ENCODE measurements at regions not wholly inside any gene's neighbourhood (a gene's known extent, or its start where the extent isn't known, plus 50 kb on each side); places are given as distances from the start of the nearest gene placed in this dataset.

DNA sequence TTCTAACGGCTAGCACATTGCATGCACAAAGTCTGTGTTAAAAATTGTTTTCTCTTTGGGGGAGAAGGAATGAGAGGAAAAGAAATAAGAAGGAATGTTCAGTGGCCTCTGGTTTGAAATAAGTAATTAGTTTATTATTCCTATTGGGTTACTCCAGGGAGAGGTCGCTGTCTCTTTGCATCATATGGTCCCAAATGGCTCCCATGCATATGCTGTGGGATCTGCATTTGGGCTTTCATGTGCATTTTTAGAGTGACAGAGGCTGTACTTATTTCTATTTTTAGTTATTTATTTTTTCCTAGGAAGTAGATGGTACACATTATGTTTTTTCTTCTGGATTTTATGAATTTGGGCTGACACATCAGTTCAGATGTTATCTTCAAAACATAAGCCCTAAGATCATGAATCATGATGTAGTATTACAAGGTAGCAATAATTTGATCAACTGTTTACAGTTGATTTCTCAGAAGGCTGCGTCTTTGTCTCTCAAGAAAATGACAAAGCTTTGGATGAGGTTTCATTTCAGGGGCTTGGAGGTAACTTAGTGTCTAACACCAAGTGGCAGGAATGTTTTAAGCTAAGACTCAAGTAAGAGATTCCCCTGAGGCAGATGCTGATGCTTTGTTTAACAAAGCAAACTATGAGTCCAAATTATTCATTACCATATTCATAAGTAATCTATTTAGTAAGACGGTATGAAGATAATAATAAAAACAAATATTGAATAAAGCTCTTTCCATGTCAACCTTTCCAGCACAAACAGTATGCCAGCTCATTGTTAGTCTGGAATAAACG is 247.7 kb downstream of the NSUN3 start:
- CTCF ChIA-PET = no interaction called here
- Mint-ChIP-seq H3K27ac (no peak overlapping the region), H3K4me3 (no peak overlapping the region), H3K4me1 (no peaks in the 10 kb centered on the region), H3K9me3 (no peaks in the 10 kb centered on the region), H3K36me3 (ENCODE audit: low read depth) (no peaks in the 10 kb centered on the region), H3K27me3 (no peaks in the 10 kb centered on the region)
- POLR2A ChIA-PET = no interaction called here
- no peak for DNase-seq

DNA sequence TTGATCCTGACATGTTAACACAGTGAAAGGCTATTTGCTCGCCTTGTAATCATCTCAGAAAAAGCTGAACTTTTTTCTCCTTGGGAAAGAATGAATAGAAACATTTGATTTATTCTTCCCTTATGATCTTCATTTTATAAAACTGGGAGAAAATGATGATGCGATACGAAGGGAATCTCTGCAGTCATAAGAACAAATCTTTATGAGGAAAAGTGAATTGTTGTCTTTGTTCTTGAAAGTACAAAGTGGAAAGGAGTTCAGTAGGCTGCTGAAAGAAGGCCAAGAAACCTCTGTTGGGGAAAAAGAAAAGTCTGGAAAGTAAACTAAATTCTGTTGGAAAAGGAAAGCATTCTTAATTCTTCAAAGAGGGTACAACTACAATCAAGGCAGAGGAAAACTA is 248.8 kb downstream of the NSUN3 start:
- no peak for DNase-seq
- Mint-ChIP-seq H3K27me3 (no peaks in the 10 kb centered on the region), H3K4me1 (no peaks in the 10 kb centered on the region), H3K27ac (no peak overlapping the region), H3K36me3 (ENCODE audit: low read depth) (no peaks in the 10 kb centered on the region), H3K9me3 (no peaks in the 10 kb centered on the region), H3K4me3 (no peak overlapping the region)
- ChIA-PET POLR2A (no interaction called here), CTCF (no interaction called here)

DNA sequence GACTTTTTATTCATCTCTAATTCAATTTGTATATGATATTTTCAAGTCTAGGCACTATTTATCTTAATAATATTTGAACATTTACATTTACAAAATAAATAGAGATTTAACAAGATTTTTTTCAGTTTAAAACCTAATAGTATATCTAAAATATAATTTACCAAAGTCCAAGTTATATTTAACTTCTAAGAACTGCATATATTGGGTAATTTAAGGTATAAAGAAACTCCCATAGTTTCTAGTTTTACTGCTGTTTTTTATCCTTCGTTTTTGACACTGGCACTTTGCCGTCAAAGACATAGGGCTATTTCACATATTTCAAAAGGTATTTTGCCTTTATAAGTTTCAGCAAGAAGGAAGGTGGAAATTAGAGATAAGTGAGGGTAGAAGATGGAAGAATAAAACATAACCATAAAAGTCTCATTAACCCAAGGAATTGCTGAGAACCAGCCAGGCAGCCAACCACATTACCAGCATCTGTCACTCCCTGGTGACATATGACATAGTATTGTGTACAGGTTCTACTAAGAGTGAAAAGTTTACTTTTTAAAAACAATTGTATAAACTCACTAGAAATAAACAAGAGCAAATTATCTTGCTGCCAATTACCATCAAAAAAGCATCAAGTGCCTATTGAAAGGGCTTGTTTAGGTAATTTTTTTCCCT is 251.5 kb downstream of the NSUN3 start:
- ChIA-PET POLR2A (no interaction called here), CTCF (no interaction called here)

DNA sequence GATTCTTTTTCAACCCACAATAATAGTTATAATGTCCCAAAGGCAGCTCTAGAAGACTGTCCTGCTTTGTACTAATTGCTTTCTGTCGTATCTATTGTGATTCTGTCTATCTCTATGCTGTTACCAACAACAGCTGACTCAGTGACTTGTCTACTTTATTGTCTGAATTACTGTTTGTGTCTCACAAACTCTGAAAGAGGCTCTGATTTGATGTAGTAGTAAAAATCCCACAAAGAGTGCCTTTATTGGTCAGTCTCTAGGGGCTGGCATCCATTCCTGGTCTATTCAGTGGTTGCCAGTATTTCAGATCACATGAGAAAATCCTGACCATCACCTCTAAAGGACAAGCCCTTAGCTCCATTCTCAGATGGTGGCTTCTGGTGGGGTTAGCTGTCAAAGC is 254.2 kb downstream of the NSUN3 start:
- no peak for DNase-seq
- Mint-ChIP-seq H3K9me3 (peaks cover 2% of the 10 kb centered on the region), H3K4me3 (no peak overlapping the region), H3K27ac (no peak overlapping the region), H3K4me1 (no peaks in the 10 kb centered on the region), H3K27me3 (no peaks in the 10 kb centered on the region), H3K36me3 (ENCODE audit: low read depth) (no peaks in the 10 kb centered on the region)
- ChIA-PET CTCF (interaction anchor here (0.6 kb wide), 2 partner anchors 14 to 24 kb away, joined by 4 read pairs; no protein-coding TSS in a partner anchor), POLR2A (no interaction called here)

More for the DNA sequence above, 251.5 kb downstream of the NSUN3 start:
- no peaks in the 10 kb centered on the region for H3K36me3 Mint-ChIP-seq (ENCODE audit: low read depth)
- no peaks in the 10 kb centered on the region for H3K4me1 Mint-ChIP-seq
- no peaks in the 10 kb centered on the region for H3K27me3 Mint-ChIP-seq
- no peak overlapping the region for H3K4me3 Mint-ChIP-seq
- H3K9me3 Mint-ChIP-seq = no peaks in the 10 kb centered on the region
- no peak overlapping the region for H3K27ac Mint-ChIP-seq
- no peak for DNase-seq

DNA sequence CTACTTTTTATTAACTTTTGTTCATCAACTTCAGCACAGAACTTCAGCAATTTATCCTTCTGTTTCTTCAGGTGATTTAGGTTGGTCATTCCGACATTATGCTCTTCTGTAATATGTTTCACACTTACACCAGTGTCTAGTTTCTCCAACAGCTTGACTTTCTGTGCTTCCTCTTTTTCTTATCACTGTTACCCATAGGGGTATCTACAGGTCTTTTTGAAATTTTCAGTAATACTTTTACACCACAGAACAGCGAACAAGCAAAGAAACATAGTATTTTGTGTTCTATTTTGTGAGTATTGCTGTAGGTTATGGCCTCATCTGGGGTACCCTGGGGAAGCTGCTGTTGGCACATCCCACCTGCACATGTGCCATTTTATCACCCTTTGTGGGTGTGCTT is 260.7 kb downstream of the NSUN3 start:
- ChIA-PET POLR2A (no interaction called here), CTCF (no interaction called here)
- DNase-seq = no peak
- peaks cover 2% of the 10 kb centered on the region for H3K9me3 Mint-ChIP-seq
- no peaks in the 10 kb centered on the region for H3K36me3 Mint-ChIP-seq (ENCODE audit: low read depth)
- no peak overlapping the region for H3K27ac Mint-ChIP-seq
- H3K27me3 Mint-ChIP-seq = no peaks in the 10 kb centered on the region
- no peak overlapping the region for H3K4me3 Mint-ChIP-seq
- no peaks in the 10 kb centered on the region for H3K4me1 Mint-ChIP-seq

DNA sequence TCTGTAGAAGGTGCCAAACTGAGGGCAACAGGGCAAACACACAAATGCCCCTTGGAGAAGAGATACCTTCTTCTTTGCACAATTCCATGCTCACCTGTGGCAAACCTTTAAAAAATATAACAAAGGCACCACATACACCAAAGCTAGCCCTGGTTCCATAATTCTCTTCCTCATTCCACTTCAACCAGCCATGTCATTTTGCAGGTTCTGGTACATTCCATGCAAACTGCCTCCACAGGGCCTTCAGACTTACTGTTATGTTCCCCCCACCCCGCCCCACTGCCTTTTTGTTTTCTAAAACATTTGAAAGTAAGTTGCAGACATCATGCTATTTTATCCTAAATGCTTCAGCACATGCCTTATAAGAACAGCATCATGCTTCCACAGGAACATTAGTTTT is 269.0 kb downstream of the NSUN3 start:
- DNase-seq = no peak
- no peaks in the 10 kb centered on the region for H3K36me3 Mint-ChIP-seq (ENCODE audit: low read depth)
- H3K27me3 Mint-ChIP-seq = no peaks in the 10 kb centered on the region
- H3K9me3 Mint-ChIP-seq = no peaks in the 10 kb centered on the region
- no peaks in the 10 kb centered on the region for H3K4me1 Mint-ChIP-seq
- CTCF ChIA-PET = no interaction called here
- POLR2A ChIA-PET = no interaction called here
- no peak overlapping the region for H3K27ac Mint-ChIP-seq
- no peak overlapping the region for H3K4me3 Mint-ChIP-seq

DNA sequence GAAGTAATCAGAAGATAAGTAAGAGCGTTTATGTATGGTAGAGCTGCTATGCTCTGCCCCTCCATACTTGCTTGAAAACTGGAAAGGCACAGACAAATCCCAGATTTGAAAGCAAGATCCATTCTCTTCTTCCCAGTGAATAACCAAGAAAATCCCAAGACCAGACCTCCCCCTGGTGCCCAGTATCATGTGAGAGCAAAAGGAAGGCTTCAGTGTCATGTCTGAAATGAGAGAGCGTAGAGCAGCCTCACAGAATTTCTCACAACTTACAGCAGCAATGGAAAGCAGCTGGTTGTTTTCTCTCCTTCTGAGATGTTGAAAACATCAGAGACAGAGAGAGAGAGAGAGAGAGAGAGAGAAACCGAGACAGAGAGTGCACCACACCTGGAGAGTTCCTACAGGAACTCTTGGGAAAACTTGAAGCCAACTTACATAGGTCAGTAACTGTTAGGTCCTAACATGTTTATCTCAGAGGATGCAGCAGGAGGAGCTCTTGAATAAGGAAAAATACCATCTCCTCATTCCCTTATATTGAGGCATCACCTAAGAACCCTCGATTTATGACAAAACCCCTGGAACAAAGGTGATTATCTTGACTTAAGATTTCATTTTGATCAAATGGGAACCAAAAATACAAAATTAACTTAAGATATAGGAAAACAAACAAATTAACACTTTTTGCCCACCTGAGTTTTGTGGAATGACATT is 273.3 kb downstream of the NSUN3 start:
- no peaks in the 10 kb centered on the region for H3K4me1 Mint-ChIP-seq

DNA sequence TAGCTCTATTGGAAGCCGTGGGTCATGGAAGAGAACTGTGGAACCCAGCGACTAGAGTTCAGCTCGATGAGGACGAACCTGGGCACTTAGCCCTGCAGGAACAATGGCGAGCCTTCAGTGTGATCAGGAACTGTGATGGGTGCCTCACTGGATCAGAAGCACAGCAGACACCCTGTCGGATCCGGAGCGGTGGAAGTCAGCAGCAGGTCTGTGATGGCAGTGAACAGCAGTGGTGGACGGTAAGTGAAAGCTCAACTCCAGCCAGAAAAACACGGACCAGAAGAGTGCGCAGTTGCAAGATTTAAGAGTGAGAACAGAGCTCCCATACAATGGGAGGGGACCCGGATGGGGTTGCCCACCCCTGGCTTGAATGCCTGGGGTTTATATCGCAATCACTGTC is 282.2 kb downstream of the NSUN3 start:
- Mint-ChIP-seq H3K27me3 (no peaks in the 10 kb centered on the region), H3K36me3 (ENCODE audit: low read depth) (no peaks in the 10 kb centered on the region), H3K4me1 (no peaks in the 10 kb centered on the region), H3K9me3 (peaks cover 8% of the 10 kb centered on the region), H3K4me3 (no peak overlapping the region), H3K27ac (no peak overlapping the region)
- no peak for DNase-seq
- ChIA-PET POLR2A (no interaction called here), CTCF (no interaction called here)

More for the DNA sequence above, 273.3 kb downstream of the NSUN3 start:
- H3K27ac Mint-ChIP-seq = no peak overlapping the region
- ChIA-PET POLR2A (no interaction called here), CTCF (no interaction called here)
- H3K9me3 Mint-ChIP-seq = no peaks in the 10 kb centered on the region
- no peak for DNase-seq
- H3K4me3 Mint-ChIP-seq = no peak overlapping the region
- no peaks in the 10 kb centered on the region for H3K36me3 Mint-ChIP-seq (ENCODE audit: low read depth)
- no peaks in the 10 kb centered on the region for H3K27me3 Mint-ChIP-seq

DNA sequence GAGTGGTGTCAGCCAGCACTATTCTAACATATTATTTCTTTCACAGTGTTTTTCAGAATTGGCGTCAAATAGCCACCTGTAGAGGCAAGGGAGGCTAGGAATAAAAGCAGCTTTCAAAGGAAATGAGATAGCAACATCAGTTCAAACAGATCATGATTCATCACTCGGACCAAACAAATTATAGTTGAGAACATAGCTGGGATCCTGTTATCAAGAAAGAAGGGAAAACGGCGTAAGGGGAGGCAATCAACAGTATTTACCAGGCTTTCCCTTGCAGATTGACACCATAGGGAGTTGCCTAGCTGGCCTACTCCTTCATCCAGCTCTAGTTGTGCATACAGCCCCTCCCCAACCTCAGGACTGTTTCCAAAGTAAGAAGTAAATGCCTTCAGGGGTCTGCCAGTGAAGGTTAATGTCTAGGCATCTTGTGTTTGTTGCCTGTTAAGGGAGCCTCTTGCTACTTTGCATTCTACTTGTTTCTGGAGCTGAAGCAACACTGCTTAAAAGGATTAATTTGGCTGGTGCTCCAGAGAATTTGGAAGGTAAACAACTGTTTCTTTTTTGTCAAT is 286.5 kb downstream of the NSUN3 start:
- POLR2A ChIA-PET = no interaction called here

DNA sequence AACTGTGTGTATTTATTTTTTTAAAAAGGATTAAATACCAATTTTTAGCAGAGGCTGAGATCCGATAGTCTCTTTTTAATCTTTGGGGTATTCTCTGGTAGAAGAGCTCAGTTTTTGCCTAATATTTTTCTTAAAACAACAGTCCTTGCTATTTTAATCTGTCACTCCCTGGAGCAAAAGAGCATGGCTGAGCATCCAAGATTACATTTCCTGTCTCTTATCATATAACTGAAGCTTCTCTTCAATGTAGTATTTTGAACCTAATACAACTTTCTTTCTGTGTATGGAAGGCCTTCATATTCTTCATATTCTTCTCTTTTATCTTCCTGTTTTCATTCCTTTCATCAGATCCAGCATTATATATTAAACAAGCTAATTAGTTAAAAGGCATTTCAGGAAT is 293.7 kb downstream of the NSUN3 start:
- no peak overlapping the region for H3K27ac Mint-ChIP-seq
- DNase-seq = no peak
- no peaks in the 10 kb centered on the region for H3K4me1 Mint-ChIP-seq
- H3K36me3 Mint-ChIP-seq (ENCODE audit: low read depth) = no peaks in the 10 kb centered on the region
- H3K9me3 Mint-ChIP-seq = no peaks in the 10 kb centered on the region
- H3K27me3 Mint-ChIP-seq = no peaks in the 10 kb centered on the region
- H3K4me3 Mint-ChIP-seq = no peak overlapping the region
- ChIA-PET POLR2A (interaction anchor here (0.6 kb wide), 1 partner anchor 30 kb away, joined by 3 read pairs; no protein-coding TSS in a partner anchor), CTCF (interaction anchor here (0.6 kb wide), 1 partner anchor 382 kb away, joined by 3 read pairs; no protein-coding TSS in a partner anchor)

More for the DNA sequence above, 286.5 kb downstream of the NSUN3 start:
- no peaks in the 10 kb centered on the region for H3K27me3 Mint-ChIP-seq
- CTCF ChIA-PET = no interaction called here
- no peak for DNase-seq
- H3K9me3 Mint-ChIP-seq = peaks cover 8% of the 10 kb centered on the region
- no peaks in the 10 kb centered on the region for H3K36me3 Mint-ChIP-seq (ENCODE audit: low read depth)
- H3K4me1 Mint-ChIP-seq = no peaks in the 10 kb centered on the region
- no peak overlapping the region for H3K27ac Mint-ChIP-seq
- no peak overlapping the region for H3K4me3 Mint-ChIP-seq

DNA sequence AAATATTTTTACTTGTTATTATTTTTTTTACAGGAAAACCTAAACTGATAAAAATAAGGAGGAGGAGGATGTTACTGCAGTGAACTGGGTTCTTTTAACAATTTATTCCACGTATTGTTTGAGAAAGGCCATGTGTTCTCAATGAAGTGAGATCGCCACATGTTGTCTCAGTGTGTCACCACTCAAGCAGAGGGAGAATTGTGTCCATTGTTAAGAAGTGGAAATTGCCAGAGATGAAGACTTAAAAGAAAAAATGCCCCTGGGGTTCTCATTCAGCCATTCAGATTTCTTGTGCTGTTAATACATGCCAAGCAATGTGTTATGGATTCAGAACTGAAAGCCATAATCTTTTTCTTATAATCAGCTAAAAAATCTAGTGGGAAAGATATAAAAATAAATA is 297.1 kb downstream of the NSUN3 start:
- Mint-ChIP-seq H3K4me3 (no peak overlapping the region), H3K9me3 (no peaks in the 10 kb centered on the region), H3K4me1 (no peaks in the 10 kb centered on the region), H3K27me3 (no peaks in the 10 kb centered on the region), H3K36me3 (ENCODE audit: low read depth) (no peaks in the 10 kb centered on the region), H3K27ac (no peak overlapping the region)
- ChIA-PET POLR2A (no interaction called here), CTCF (no interaction called here)
- no peak for DNase-seq

DNA sequence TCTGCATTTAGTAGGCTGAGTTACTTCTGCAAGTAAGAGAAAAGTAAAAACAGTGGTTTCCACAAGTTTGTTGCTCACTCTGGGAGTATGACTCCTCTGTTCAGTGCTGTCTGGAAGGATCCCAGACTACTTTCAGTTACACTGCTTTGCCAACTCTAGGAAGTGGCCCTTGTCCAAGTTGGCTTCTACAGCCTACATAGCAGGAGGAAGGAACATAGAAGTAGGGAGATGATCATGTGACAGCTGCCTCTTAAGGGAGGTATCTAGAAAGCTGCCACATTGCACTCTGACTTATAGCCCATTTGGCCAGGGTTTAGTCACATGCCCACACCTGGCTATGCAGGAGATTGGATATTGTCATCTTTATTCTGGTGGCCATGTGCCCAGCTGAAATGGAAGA is 298.1 kb downstream of the NSUN3 start:
- no peaks in the 10 kb centered on the region for H3K9me3 Mint-ChIP-seq
- POLR2A ChIA-PET = no interaction called here
- no peak for DNase-seq
- no peaks in the 10 kb centered on the region for H3K36me3 Mint-ChIP-seq (ENCODE audit: low read depth)
- H3K4me3 Mint-ChIP-seq = no peak overlapping the region
- H3K27ac Mint-ChIP-seq = no peak overlapping the region
- CTCF ChIA-PET = no interaction called here
- no peaks in the 10 kb centered on the region for H3K4me1 Mint-ChIP-seq
- no peaks in the 10 kb centered on the region for H3K27me3 Mint-ChIP-seq

DNA sequence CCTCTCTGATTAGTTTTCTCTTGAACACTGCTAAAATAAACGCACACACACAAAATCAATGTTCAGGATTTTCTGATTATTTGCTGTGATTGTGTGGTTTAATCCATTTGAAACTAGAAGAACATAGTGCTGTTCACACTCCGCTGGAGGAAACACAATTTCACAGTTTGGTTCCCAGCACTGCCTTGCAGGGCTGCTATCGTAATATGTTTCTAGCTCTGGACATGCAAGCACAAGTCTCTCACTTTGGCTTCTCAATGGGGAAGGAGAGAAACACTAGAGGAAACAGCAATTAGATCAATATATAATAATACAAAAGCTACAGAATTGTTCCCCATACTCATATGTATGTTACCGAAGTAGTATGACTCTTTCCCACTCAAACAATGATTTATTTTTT is 299.5 kb downstream of the NSUN3 start:
- DNase-seq = no peak
- CTCF ChIA-PET = no interaction called here
- H3K4me1 Mint-ChIP-seq = no peaks in the 10 kb centered on the region

More for the DNA sequence above, 299.5 kb downstream of the NSUN3 start:
- Mint-ChIP-seq H3K4me3 (no peak overlapping the region), H3K27ac (no peak overlapping the region), H3K9me3 (no peaks in the 10 kb centered on the region), H3K36me3 (ENCODE audit: low read depth) (no peaks in the 10 kb centered on the region), H3K27me3 (no peaks in the 10 kb centered on the region)
- POLR2A ChIA-PET = no interaction called here

All from activated CD4-positive, alpha-beta T cell treated with anti-CD3 and anti-CD28 coated beads, Interleukin-2, amount 10 ng/mL, durations not matched to agents 7 days and 5 days (primary cell).